ENCODE measurements at regions not wholly inside any gene's neighbourhood (a gene's known extent, or its start where the extent isn't known, plus 50 kb on each side); places are given as distances from the start of the nearest gene placed in this dataset.

DNA sequence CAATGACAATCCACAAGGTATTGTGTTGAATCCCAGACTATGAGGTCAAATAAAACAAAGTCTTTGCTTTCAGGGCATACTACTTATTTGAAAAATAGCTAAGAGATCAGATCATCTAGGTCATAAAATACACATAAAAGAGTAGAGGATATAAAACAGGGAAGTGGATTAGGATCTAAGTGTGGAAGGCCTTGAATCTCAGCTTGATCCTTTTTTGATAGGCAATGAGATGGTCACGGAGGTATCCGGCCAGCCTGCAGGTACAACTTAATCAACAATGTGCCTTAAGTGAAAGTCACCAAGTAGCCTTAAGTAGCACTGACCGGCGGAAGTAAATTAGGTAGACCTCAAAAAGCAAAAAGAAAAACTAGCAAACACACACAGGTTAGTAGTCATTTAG lies 901.7 kb downstream of the KCNJ2 start:
- peak overlapping the region; percentile 80; the same call in 1 of the 2 replicates for H2BK120ac ChIP-seq (ENCODE audit: low read depth, low read length)
- H3K36me3 ChIP-seq (ENCODE audit: control insufficient read depth, insufficient read depth, low read length), result no peaks in the 10 kb centered on the region
- H3K9me3 ChIP-seq (ENCODE audit: control insufficient read depth, insufficient read depth, low read length), result no peaks in the 10 kb centered on the region
- H4K91ac ChIP-seq (ENCODE audit: insufficient read depth, low read depth, low read length), result peak overlapping the region; percentile 66; the same call in 1 of the 2 replicates
- H4K5ac ChIP-seq (ENCODE audit: low read depth, low read length), result no peak overlapping the region
- peak overlapping the region; percentile 39; the same call in 2 of the 3 replicates for H2BK15ac ChIP-seq (ENCODE audit: low read depth, low read length)
- no peak overlapping the region for H2AFZ ChIP-seq (replicated peaks; ENCODE audit: low read length, poor library complexity)
- H3K14ac ChIP-seq (replicated peaks; ENCODE audit: low read depth, low read length), result 0 out of 2 replicates have a peak overlapping the region, but pooled peaks have one; percentile 78
- H3K18ac ChIP-seq (ENCODE audit: low read depth, low read length), result peak overlapping the region; percentile 72; the same call in 1 of the 2 replicates
- ATAC-seq (ENCODE audit: low read depth) (no peak), DNase-seq (no peak)
- H3K27me3 ChIP-seq (ENCODE audit: control insufficient read depth, insufficient read depth, low read length), result no peaks in the 10 kb centered on the region
- H3K4me2 ChIP-seq (ENCODE audit: low read depth, low read length), result no peak overlapping the region
- no peak overlapping the region for H2AK9ac ChIP-seq (replicated peaks; ENCODE audit: low read depth, low read length, poor library complexity)
- BruUV-seq (replicated peaks), result no TSS peak
- no peak overlapping the region for H2AK5ac ChIP-seq (ENCODE audit: low read depth, low read length)
- intact Hi-C loops (cut with micrococcal nuclease) (no loop called here), in situ Hi-C loops (cut with MboI; ENCODE audit: low sequenced_read_pairs) (no loop called here), dilution Hi-C loops (cut with HindIII; ENCODE audit: low sequenced_read_pairs, unreplicated experiment) (no loop called here)
- H3K23ac ChIP-seq (ENCODE audit: low read depth, low read length), result no peak overlapping the region
- ChIA-PET CTCF (no interaction called here), POLR2A (ENCODE audit: unreplicated experiment) (no interaction called here)
- H3K9ac ChIP-seq (ENCODE audit: low read depth, low read length), result no peak overlapping the region
- H3K4me3 ChIP-seq (ENCODE audit: insufficient read depth, low read depth, low read length), result no peak overlapping the region
- no peaks in the 10 kb centered on the region for H4K20me1 ChIP-seq (ENCODE audit: insufficient read depth, low read length)
- no peaks in the 10 kb centered on the region for H3K79me1 ChIP-seq (ENCODE audit: low read depth in 1 of 2, low read length in 2 of 2)
- H2BK5ac ChIP-seq (ENCODE audit: low read depth, low read length, poor library complexity, severe bottlenecking), result peak overlapping the region; percentile 28
- peak overlapping the region in 1 of 2 experiments; percentile 66; a peak in 1 of 4 replicates for H4K8ac ChIP-seq (ENCODE audit: low read depth in 2 of 2, low read length in 2 of 2)
- TF ChIP-seq NFE2L2 (IDR thresholded peaks at IDR 0.05; ENCODE audit: low read depth, low read length), result no peak
- no peak for TF ChIP-seq RFX5 (IDR thresholded peaks at IDR 0.05; ENCODE audit: low read depth, low read length)
- TF ChIP-seq, protein P1, sequence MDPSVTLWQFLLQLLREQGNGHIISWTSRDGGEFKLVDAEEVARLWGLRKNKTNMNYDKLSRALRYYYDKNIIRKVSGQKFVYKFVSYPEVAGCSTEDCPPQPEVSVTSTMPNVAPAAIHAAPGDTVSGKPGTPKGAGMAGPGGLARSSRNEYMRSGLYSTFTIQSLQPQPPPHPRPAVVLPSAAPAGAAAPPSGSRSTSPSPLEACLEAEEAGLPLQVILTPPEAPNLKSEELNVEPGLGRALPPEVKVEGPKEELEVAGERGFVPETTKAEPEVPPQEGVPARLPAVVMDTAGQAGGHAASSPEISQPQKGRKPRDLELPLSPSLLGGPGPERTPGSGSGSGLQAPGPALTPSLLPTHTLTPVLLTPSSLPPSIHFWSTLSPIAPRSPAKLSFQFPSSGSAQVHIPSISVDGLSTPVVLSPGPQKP (IDR thresholded peaks at IDR 0.05; ENCODE audit: borderline replicate concordance, low read depth, low read length), result no peak
- no peak for TF ChIP-seq SMC3 (IDR thresholded peaks at IDR 0.05; ENCODE audit: low read depth, low read length)
- TF ChIP-seq POLR2A (IDR thresholded peaks at IDR 0.05; ENCODE audit: low read depth, low read length), result no peak
- TF ChIP-seq RCOR1 (IDR thresholded peaks at IDR 0.05; ENCODE audit: insufficient replicate concordance, low read length), result no peak
- H2BK20ac ChIP-seq (ENCODE audit: low read depth, low read length), result peak overlapping the region; percentile 92
- H3K27ac ChIP-seq (ENCODE audit: insufficient read depth, low read length), result no peak overlapping the region; the same call in 1 of the 2 replicates
- peaks cover 2% of the 10 kb centered on the region; the same call in 1 of the 2 replicates for H3K4me1 ChIP-seq (ENCODE audit: control insufficient read depth, insufficient read depth, low read length)
- 100% methylated on average over 2 of the region's 4 CpGs; no CpG with 5 or more reads in 1 of the 2 experiments for WGBS, 2 experiments (ENCODE audit: extremely low coverage in 2 of 2, insufficient read length in 1 of 2)
- H3K56ac ChIP-seq (ENCODE audit: extremely low read depth, insufficient read depth, low read length), result no peak overlapping the region
- H3K9me1 ChIP-seq (ENCODE audit: insufficient read depth, low read length), result no peaks in the 10 kb centered on the region
- peak overlapping the region; percentile 88; the same call in 1 of the 2 replicates for H3K4ac ChIP-seq (ENCODE audit: low read depth, low read length)

All from IMR-90 (cell line).